GM18508 (cell line): ENCODE measurements at regions not wholly inside any gene's neighbourhood (a gene's known extent, or its start where the extent isn't known, plus 50 kb on each side); places are given as distances from the start of the nearest gene placed in this dataset.
"Not testable (repeated sequence)": the region's sequence is repeated elsewhere in the genome, so short reads cannot be mapped to it uniquely, and the experiment has no call there.

ENCODE experiments used
- ATAC-seq: cut with Tn5 transposase; IDR thresholded peaks from one replicate; pipeline ENCODE4 v1.9.1; 2021; ENCODE audit warnings: moderate number of reproducible peaks; ENCODE audit not compliant: insufficient read depth, unreplicated experiment

GRCh38 chr2:12534646-12535263 is 182.0 kb upstream of the TRIB2 start:
- no peak for ATAC-seq

GRCh38 chr2:12536976-12537375 is 179.8 kb upstream of the TRIB2 start:
- ATAC-seq: no peak

GRCh38 chr2:12538138-12538694 is 178.5 kb upstream of the TRIB2 start:
- no peak for ATAC-seq

- no peak for ATAC-seq
These were observed 177.4 kb upstream of the TRIB2 start for GRCh38 chr2:12539336-12539735.

GRCh38 chr2:12539776-12540562 is 176.8 kb upstream of the TRIB2 start:
- no peak for ATAC-seq

GRCh38 chr2:12543076-12543977 is 173.4 kb upstream of the TRIB2 start:
- ATAC-seq: no peak

- peak; percentile 54 for ATAC-seq
These were observed 172.7 kb upstream of the TRIB2 start for GRCh38 chr2:12543978-12544558.

- no peak for ATAC-seq
These were observed 169.1 kb upstream of the TRIB2 start for GRCh38 chr2:12547566-12548170.

- no peak for ATAC-seq
These were observed 167.8 kb upstream of the TRIB2 start for GRCh38 chr2:12548906-12549305.

GRCh38 chr2:12549641-12550040 is 167.1 kb upstream of the TRIB2 start:
- ATAC-seq: no peak

GRCh38 chr2:12552092-12552491 is 164.6 kb upstream of the TRIB2 start:
- ATAC-seq: no peak

GRCh38 chr2:12554224-12555011 is 162.3 kb upstream of the TRIB2 start:
- ATAC-seq: no peak

GRCh38 chr2:12555012-12555645 is 161.6 kb upstream of the TRIB2 start:
- ATAC-seq: no peak

GRCh38 chr2:12556762-12557161 is 160.0 kb upstream of the TRIB2 start:
- no peak for ATAC-seq

- no peak for ATAC-seq
These were observed 159.0 kb upstream of the TRIB2 start for GRCh38 chr2:12557688-12558087.

GRCh38 chr2:12558519-12558918 is 158.2 kb upstream of the TRIB2 start:
- no peak for ATAC-seq

- no peak for ATAC-seq
These were observed 156.1 kb upstream of the TRIB2 start for GRCh38 chr2:12560618-12561017.

- ATAC-seq: no peak
These were observed 149.3 kb upstream of the TRIB2 start for GRCh38 chr2:12567411-12567810.

GRCh38 chr2:12569510-12569909 is 147.2 kb upstream of the TRIB2 start:
- ATAC-seq: not testable (repeated sequence)
